ELF-1 (cell line): ENCODE measurements at regions not wholly inside any gene's neighbourhood (a gene's known extent, or its start where the extent isn't known, plus 50 kb on each side); places are given as distances from the start of the nearest gene placed in this dataset.
"Not testable (repeated sequence)": the region's sequence is repeated elsewhere in the genome, so short reads cannot be mapped to it uniquely, and the experiment has no call there.

ENCODE experiments used
- DNase-seq: peaks from one replicate; pipeline ENCODE4 v3.0.0-alpha.2; 2016; ENCODE audit warnings: low read depth, low spot score

DNA sequence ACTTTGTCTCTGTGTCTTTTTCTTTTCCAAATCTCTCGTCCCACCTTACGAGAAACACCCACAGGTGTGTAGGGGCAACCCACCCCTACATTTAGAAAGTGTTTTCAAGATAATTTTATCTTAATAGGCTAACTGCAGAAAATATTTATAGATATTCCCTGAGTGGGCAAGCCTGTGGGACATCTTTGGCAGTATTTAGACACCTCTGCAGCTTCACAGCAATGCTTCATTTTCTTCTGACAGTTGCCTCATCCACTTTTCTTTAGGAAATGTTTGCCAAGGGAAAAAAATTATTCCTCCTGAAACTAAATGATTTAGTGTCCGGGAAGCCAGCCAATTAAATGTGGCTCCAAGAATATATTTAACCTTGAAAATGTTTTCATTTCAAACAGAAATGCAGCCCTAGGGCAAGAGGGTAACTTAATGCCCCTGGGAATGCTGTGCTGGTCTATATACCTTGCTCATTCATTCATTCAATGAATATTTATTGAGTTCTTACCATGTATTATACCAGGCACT is 290.4 kb downstream of the ABCC12 start:
- DNase-seq: no peak

DNA sequence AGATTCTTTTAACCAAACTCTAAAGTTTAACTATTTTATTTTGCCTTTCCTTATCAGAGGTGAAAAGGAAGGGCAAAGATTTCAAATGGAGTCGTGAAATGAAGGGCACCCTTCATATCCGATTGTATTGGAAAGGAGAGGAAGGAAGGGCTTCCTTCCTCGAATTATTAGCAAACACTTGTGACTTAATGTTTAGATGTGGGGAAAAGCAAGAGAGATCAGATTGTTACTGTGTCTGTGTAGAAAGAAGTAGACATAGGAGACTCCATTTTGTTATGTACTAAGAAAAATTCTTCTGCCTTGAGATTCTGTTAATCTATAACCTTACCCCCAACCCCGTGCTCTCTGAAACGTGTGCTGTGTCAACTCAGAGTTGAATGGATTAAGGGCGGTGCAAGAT is 291.5 kb downstream of the ABCC12 start:
- DNase-seq: not testable (repeated sequence)

DNA sequence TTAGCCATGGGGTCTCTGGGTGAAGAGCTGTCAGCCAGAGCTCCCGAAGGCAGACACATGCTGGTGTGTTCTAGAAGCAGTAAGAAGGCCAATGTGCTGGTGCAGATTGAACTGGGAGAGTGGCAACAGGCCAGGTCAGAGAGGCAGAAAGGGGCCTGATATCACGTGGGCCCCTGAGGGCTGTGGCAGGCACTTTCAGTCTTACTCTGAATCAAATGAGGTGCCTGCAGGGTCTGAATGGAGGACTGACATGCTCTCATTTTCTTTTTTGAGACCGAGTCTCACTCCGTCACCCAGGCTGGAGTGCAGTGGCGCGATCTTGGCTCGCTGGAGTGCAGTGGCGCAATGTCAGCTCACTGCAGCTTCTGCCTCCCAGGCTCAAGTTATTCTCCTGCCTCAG is 293.8 kb downstream of the ABCC12 start:
- DNase-seq: no peak

DNA sequence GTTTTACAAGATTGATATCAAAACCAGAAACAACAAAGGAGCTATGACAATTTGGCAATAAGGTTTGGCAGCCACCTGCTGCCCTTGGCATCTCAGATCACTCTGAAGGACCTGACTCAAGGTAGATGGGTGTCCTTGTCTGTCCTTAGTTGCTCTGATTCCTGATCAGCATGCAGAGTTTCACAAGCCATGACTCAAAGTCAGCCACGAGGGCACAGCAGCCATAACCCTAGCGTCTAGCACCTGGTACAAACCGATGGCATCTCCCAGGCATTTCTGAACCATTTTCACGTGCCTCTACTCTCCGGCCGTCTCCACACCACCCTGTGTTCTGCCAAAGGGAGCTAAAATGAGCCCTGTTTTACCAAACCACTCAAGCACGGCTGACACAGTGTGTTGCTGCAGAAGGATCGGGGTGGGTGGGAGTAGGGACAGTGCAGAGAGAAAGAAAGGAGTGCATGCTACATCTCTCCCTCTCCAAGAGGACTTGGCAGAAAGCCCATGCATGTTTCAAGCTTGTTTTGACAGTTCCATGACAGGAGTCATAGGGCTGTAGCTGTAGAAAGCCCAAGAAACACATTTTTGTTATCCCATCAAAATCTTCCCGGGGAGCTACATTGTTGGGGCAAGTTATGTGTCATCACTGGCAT is 297.3 kb downstream of the ABCC12 start:
- no peak for DNase-seq

DNA sequence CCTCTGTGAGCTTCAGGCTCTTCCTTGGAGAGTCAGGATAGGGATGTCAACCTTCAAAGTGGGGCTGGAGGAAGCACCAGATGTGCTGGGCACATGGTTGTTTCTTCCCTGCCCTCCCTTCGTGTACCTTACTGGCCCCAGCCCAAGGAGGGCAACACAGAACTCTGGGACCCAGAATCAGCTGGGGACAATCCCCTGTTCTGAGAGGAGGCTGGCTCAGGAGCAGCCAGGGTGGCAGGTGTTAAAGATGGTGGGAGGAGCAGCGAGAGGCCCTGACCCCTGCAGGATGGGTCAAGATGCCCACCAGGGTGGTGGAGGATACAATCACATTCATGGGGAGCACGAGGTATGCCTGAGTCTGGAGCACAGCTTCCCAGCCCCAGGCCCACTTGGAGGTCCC is 300.4 kb downstream of the ABCC12 start:
- no peak for DNase-seq

DNA sequence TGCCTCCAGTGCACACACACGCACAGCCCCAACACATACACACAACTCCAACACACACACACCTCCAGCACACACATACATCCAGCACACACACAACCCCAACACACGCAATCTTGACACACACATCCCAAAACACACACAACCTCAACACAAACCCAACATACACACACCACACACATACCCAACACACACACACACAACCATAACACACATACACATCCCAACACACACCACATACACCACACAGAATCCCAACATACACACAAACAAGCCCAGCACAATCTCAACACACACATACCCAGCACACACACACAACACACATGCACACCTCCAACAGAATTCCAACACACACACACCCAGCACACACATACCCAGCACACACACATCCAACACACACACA is 301.1 kb downstream of the ABCC12 start:
- no peak for DNase-seq

DNA sequence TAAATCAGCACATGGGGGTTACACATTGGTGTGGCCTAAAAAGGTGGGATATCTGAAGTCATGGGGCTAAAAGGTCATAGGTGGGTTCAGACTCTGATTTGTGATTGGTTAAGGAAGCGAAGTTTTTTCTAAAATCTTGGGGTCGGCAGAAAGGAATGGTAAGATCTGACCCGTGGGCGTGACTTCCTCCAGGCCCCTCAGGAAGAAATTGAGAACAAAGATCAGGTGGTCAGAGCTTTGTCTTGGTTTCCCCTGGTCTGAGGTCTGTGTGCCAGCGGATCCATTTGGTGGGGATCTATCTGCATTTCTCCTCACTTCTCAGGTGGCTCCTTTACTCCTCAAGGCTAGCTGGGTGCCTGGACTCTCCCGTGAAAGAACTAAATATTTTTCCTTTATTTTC is 302.8 kb downstream of the ABCC12 start:
- DNase-seq: no peak

DNA sequence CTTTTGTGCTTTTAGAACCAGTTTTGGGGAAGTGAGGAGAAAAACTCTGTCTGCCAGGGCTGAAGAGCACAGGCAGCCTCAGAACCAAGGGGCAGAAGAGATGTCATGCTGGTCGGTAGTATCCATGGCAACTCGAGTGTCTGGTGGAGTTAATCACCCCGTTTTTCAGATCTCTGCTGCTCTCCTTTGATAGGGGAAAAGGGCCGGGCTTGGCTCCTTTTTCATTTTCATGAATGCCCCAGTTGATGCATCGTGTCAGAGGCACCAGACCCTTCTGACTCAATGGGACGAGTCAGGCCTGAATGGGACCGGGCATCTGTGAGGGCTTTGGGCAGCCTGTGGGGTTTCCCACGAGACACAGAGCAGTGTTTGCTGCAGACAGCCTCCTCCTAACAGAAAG is 304.6 kb downstream of the ABCC12 start:
- DNase-seq: no peak

DNA sequence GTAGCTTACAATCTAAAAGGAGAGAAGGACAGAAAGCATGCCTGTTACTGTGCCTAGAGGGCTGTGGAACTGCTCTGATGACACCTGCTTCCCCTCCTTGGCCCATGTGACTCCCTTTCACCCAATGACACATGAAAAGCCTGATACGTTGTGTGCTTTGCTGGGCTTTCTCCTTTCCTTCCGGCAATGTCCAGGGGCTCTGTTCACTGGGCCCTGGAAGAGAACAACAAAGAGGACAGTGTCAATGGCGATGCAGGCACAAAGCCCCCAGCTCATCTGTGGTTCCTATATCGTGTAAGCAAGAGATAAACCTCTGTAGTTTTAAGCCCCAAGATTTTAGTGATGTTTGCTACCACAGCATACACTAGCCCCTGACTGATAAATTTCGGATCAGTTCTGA is 306.1 kb downstream of the ABCC12 start:
- peak; percentile 30 for DNase-seq

DNA sequence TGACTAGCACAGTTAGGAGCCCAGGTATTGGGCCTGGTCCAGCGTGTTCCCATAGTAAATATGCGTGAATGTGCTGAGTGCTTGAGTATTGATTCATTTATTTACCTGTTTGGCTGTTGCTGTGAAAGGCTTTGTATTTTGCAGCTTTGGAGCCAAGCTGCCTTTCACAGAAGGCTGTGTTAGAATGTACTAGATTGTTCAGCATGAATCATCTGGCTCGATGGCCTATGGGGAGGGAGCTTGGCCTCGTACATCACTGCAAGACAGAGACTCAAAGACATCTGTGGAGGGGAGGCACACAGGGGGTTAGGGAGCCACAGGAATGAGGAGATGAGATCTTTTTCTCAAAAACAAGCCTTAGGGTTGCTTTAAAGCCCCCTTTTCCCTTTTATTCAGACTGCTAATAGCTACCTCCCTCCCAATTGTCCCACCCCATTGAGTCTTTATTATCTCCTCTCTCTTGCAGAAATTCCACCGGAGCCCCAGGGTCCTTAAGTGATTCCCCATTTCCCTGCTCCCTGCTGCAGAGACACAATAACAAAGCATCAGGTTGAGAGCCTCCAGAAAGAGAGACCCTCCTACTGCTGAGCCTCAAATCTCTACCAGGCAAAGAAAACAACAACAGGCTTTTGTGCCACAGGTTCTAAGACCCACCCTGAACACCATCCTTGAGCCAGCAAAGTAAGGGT is 307.2 kb downstream of the ABCC12 start:
- peak; percentile 37 for DNase-seq

DNA sequence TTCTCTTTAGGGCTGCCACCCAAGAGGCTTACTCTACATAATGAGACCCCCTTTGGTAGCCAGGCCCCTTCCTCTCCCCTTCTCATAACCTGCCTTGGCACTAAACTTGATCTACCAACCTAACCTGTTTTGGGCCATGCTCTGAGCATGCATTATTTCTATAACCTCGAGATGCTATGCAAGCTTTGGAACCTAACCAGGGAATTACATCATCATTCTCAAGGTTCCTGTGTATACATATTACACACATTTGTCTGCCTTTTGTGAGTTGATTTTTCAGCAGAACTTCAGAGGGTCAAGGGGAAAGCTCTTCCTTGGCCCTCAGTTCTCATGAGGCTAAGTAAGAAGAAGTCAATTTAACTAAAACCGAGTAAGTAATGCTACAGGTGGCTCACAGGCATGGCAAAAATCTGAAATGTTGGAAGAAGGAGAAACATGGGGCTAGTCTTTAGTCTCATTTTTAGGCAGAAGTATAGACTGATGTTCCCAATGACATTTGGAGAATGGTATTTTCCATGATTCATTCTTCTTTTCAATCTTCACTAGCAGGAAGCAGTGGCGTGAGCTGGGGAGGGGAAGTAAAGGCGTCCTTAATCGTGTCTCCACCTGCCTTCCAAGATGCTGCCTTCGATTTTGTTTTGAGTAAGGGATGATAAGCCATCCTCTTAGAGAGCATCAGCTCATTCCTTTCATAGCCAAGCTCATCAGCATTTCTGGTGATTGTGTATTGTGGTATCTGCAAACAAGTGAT is 308.4 kb downstream of the ABCC12 start:
- DNase-seq: no peak

DNA sequence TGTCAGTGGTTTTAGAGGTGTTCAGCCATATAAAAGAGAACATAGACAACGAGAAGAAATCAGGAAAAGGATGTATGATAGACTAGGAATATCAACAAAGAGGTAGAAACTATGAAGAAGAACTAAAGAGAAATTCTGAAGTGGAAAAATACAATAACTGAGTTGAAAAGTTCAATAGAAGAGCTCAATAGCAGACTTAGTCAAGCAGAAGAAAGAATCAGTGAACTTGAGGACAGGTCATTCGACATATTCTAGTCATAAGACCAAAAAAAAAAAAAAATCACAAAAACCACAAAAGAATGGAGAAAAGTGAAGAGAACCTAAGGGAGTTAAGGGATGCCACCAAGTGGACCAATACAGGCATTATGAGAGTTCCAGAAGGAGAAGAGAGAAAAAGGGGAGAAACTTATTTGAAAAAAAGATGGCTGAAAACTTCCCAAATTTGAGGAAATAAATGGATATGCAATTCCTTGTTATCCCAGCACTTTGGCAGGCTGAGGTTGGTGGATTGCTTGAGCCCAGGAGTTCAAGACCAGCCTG is 321.2 kb downstream of the ABCC12 start:
- DNase-seq: no peak

DNA sequence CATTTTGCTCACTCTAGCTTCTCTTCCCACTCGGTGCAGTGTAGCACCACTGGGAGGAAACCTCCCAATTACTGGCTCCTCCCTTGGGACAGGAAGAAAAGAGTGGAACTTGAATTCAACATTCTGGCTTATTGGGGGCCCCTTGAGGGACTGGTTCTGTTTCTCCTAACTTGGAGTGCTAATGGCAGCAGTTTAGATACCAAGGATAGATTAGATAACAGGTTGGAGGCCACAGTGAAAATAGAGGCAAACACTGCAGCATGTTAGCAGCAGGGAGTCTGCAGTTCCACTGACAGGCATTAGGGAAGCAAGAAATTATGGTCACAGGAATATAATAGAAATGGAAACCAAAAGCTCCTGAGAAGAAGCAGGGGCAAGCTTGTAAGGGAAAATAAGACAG is 322.0 kb downstream of the ABCC12 start:
- DNase-seq: no peak

DNA sequence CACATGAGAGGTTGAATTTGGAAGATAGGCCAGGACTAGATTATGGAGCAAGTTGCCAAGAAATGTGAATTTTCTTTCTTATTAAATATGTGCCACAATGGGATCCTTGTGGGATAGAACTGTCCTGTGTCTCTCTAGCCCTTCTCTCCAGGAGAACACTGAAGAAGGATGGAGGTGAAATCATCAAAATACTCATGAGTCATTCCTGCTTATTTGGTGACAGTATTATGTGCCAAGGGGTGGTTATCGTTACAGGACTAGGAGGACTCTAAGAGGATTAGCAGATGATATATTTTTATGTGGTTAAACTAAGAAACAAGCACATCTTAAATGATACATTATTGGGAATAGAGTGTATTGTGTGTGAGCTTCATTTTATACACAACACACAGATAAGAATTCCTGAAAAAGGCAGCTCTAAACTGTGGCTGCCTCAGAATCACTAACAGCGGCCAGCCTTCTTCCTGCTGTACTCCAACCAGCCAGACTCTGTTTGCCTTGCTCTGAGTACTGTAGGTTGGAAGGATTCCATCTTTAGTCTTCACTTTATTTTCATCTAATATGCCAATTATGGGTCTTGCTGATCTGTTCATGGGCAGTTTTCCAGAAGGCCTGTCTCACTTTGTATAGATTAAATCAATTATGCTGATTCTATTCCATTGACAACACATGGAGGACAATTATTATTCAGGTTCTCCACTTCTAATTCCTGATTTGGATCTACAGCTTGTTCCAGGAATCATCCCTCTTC is 325.8 kb downstream of the ABCC12 start:
- no peak for DNase-seq

DNA sequence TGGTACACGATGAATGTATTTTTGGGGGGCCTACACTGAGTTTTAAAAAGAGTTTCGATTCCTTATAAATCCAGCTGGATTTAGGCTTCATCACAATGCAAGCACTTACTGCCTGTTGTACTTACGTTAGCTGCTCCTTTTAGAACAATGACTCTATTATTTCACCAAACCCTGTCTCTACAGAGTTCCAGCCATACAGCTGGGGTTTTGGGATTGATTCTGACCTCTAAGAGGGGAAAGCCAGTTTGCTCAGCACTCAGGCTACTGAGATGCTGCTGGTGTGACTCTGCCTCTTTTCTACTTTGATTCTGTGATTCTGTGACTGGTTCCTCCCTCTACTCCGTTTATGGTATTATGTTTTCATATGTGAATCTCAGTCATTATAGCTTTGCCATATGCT is 329.7 kb downstream of the ABCC12 start:
- no peak for DNase-seq

DNA sequence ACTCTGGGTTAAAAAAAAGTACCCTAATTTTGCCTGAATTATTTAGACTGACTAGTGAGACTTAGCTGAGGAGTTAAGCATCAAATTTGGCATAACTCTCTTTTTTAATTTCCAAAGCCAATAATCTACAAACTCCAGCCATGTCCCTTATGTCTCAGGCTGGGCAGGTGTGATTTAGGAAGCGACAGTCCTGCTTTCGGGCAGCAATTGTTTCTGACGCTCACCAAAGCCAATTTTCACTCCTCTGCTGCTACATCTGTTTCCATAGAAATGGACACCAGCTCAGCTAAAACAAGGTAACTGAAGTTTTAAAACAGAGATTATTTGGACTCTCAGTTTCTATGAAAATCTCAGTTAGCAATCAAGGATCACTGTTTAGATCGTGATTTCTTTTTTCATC is 338.7 kb downstream of the ABCC12 start:
- DNase-seq: no peak

DNA sequence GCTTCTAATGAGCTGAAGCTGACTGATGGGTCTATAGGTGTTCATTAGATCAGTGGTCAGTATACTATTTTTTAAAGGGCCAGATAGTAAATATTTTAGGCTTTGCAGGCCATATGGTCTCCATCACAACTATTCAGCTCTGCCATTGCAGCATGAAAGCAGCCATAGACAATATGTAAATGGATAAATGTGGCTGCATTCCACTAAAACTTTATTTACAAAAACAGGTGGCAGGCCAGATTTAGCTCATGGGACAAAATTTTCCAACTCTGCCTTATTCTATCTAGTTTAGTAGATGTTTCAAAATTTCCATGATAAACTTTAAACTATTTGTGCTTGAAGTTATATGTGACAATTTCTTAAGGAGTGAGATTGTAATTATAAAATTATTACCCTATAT is 339.3 kb downstream of the ABCC12 start:
- no peak for DNase-seq

DNA sequence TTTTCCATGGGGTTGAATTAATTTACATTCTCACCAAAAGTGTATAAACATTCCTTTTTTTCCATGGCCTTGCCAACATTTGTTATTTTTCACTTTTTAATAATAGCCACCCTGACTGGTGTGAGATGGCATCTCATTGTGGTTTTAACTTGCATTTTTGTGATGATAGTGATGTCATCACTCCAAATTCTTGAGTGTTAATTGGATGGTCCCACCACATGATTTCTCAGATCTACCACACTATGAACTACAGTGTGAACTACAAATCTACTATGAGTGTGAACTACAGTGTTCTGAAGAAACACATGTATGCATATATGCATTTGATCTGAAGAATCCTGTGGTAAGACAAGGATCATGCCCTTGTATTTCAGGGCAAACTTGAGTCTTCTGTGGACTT is 340.1 kb downstream of the ABCC12 start:
- DNase-seq: no peak

DNA sequence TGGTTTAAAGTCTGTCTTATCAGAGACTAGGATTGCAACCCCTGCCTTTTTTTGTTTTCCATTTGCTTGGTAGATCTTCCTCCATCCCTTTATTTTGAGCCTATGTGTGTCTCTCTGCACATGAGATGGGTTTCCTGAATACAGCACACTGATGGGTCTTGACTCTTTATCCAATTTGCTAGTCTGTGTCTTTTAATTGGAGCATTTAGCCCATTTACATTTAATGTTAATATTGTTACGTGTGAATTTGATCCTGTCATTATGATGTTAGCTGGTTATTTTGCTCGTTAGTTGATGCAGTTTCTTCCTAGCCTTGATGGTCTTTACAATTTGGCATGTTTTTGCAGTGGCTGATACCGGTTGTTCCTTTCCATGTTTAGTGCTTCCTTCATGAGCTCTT is 344.0 kb downstream of the ABCC12 start:
- DNase-seq: not testable (repeated sequence)

DNA sequence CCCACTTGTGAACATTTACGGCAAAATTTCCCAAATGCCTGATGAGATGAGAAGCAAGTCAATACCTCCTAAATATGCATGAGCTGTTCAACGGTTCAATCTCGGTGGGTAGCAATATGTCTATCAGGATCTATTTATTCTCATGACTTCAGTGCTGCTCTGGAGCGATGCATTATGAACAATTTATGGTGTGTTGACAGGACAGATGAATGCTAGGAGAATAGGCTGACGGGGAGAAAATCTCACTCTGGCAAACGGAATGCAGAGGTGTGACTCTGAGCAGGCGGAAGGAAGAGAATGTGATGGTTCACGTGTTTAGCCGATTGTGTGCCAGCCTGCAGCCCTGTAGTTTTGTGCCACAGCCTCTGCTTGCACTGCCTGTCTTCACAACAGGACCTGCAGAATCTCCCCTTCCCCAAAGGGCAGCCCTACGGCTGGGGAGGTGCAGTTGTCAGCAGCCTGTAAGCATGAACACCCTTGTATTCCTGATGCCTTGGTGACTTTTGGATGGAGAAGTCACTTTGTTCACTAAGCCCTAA is 345.2 kb downstream of the PHKB start:
- DNase-seq: no peak

DNA sequence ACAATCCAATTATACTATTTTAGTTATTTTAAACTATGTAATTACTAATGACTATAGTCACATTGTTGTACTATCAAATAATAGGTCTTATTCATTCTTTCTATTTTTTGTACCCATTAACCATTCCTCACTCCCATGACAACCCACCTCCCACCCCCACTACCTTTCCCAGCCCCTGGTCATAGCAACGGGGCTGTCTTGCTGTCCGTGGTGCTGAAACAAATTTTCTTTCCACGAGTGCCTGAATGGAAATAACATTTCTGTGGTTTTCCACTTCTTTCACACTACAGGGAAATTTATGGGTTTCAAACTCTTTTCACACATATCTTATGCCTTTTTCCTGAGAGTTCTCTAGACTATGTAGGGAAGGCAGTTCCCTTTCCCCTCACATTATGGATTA is 326.6 kb downstream of the PHKB start:
- no peak for DNase-seq
